Lower lobe of right lung (tissue), 2 donors: ENCODE measurements at regions not wholly inside any gene's neighbourhood (a gene's known extent, or its start where the extent isn't known, plus 50 kb on each side); places are given as distances from the start of the nearest gene placed in this dataset.

ENCODE experiments used
- ATAC-seq, 2 donors: fragments of 200-7000 bp; cut with Tn5 transposase; one replicate each; pipeline ENCODE4 v1.9.1; 2020 to 2022; ENCODE audit warnings: mild to moderate bottlenecking in 2 of 2, moderate library complexity in 2 of 2
- DNase-seq: peaks from one replicate; pipeline ENCODE4 v3.0.0-alpha.2; 2020
- H3K27ac ChIP-seq: fragments of 200-600 bp; one replicate; pipeline ENCODE4 v1.8.0; 2022
- H3K27me3 ChIP-seq: fragments of 200-600 bp; one replicate; pipeline ENCODE4 v1.8.0; 2022; ENCODE audit warnings: low read depth
- H3K36me3 ChIP-seq: fragments of 200-600 bp; one replicate; pipeline ENCODE4 v1.8.0; 2022; ENCODE audit warnings: mild to moderate bottlenecking
- H3K4me1 ChIP-seq: fragments of 200-600 bp; one replicate; pipeline ENCODE4 v1.8.0; 2022
- H3K4me3 ChIP-seq: fragments of 200-600 bp; one replicate; pipeline ENCODE4 v1.8.0; 2022; ENCODE audit warnings: mild to moderate bottlenecking
- H3K9me3 ChIP-seq: fragments of 200-600 bp; one replicate; pipeline ENCODE4 v1.8.0; 2022
- CTCF ChIP-seq: fragments of 200-600 bp; IDR thresholded peaks from one replicate; pipeline ENCODE4 v1.8.0; 2022; ENCODE audit warnings: antibody characterized with exemption, mild to moderate bottlenecking
- intact Hi-C: fragments of 100-400 bp; cut with DNase I; formaldehyde crosslinking; loops from one replicate; pipeline ENCODE4 v1.11.0; 2022
- donor health status: DM: no; HTN: yes; CAD: no; lungs with severe emphysema.

GRCh38 chrX:76228499-76228898 lies 55.6 kb downstream of the PBDC1 start:
- intact Hi-C loops, result no loop called here
- no peaks in the 10 kb centered on the region for H3K4me1 ChIP-seq
- TF ChIP-seq CTCF, result no peak
- no peaks in the 10 kb centered on the region for H3K27me3 ChIP-seq
- H3K27ac ChIP-seq, result no peak overlapping the region
- H3K4me3 ChIP-seq, result no peak overlapping the region
- ATAC-seq (no peak), DNase-seq (no peak)
- no peaks in the 10 kb centered on the region for H3K9me3 ChIP-seq
- H3K36me3 ChIP-seq, result no peaks in the 10 kb centered on the region

GRCh38 chrX:76248901-76249300 lies 76.0 kb downstream of the PBDC1 start:
- H3K36me3 ChIP-seq, result no peaks in the 10 kb centered on the region
- no peaks in the 10 kb centered on the region for H3K27me3 ChIP-seq
- intact Hi-C loops, result no loop called here
- no peaks in the 10 kb centered on the region for H3K9me3 ChIP-seq
- no peak overlapping the region for H3K4me3 ChIP-seq
- no peak for TF ChIP-seq CTCF
- DNase-seq (no peak), ATAC-seq (no peak)
- no peaks in the 10 kb centered on the region for H3K4me1 ChIP-seq
- no peak overlapping the region for H3K27ac ChIP-seq

GRCh38 chrX:76253432-76253831 lies 80.6 kb downstream of the PBDC1 start:
- peak; percentile 65 to 70 for ATAC-seq
- H3K36me3 ChIP-seq, result no peaks in the 10 kb centered on the region
- H3K27ac ChIP-seq, result no peak overlapping the region
- TF ChIP-seq CTCF, result peak; percentile 35
- H3K4me1 ChIP-seq, result no peaks in the 10 kb centered on the region
- H3K27me3 ChIP-seq, result no peaks in the 10 kb centered on the region
- no peak overlapping the region for H3K4me3 ChIP-seq
- H3K9me3 ChIP-seq, result no peaks in the 10 kb centered on the region
- intact Hi-C loops, result no loop called here
- no peak for DNase-seq

- Histone ChIP-seq H3K36me3 (no peaks in the 10 kb centered on the region), H3K9me3 (no peaks in the 10 kb centered on the region), H3K4me1 (no peaks in the 10 kb centered on the region), H3K27me3 (no peaks in the 10 kb centered on the region), H3K4me3 (no peak overlapping the region), H3K27ac (no peak overlapping the region)
- ATAC-seq (no peak), DNase-seq (no peak)
- intact Hi-C loops, result no loop called here
- peak; percentile 54 for TF ChIP-seq CTCF
Measured at GRCh38 chrX:76279007-76279406, 106.1 kb downstream of the PBDC1 start.
